DND-41 (cell line): ENCODE measurements at regions not wholly inside any gene's neighbourhood (a gene's known extent, or its start where the extent isn't known, plus 50 kb on each side); places are given as distances from the start of the nearest gene placed in this dataset.
A peak's percentile ranks its signal among the peaks of the same experiment; 100 is the strongest.
"Not testable (repeated sequence)": the region's sequence is repeated elsewhere in the genome, so short reads cannot be mapped to it uniquely, and the experiment has no call there.

Experiments
- ATAC-seq: fragments of 200-7000 bp; cut with Tn5 transposase; 3 replicates; pipeline ENCODE4 v1.9.1; 2021; ENCODE audit warnings: low read depth; ENCODE audit not compliant: insufficient read depth
- DNase-seq: peaks from one replicate; pipeline ENCODE4 v3.0.0-alpha.2; 2020
- H2AFZ ChIP-seq: 2 replicates; pipeline ENCODE4 v1.6.0; 2012; ENCODE audit warnings: low read depth, low read length
- H3K27ac ChIP-seq: 2 replicates; pipeline ENCODE4 v1.5.1; 2012; ENCODE audit warnings: low read length, inconsistent platforms
- H3K27me3 ChIP-seq: fragments of 200-600 bp; sonication (generic); 2 replicates; pipeline ENCODE4 v1.6.0; 2012; ENCODE audit warnings: low read length, mild to moderate bottlenecking, inconsistent platforms; ENCODE audit not compliant: insufficient read depth, poor library complexity
- H3K36me3 ChIP-seq: 2 replicates; pipeline ENCODE4 v1.5.1; 2012; ENCODE audit warnings: low read length, inconsistent platforms; ENCODE audit not compliant: insufficient read depth
- H3K4me1 ChIP-seq: 2 replicates; pipeline ENCODE4 v1.5.1; 2012; ENCODE audit warnings: mild to moderate bottlenecking, low read length; ENCODE audit not compliant: insufficient read depth
- H3K4me2 ChIP-seq: 2 replicates; pipeline ENCODE4 v1.6.0; 2012; ENCODE audit warnings: mild to moderate bottlenecking, moderate library complexity, low read length, inconsistent platforms; ENCODE audit not compliant: insufficient read depth
- H3K4me3 ChIP-seq, 2 experiments: fragments of 200-600 bp in 1 of 2; shearing (Covaris generic) in 1 of 2; 2 replicates each; pipeline ENCODE4 v1.5.1; 2012 to 2016; ENCODE audit warnings: inconsistent platforms in 2 of 2, low read length in 2 of 2, mild to moderate bottlenecking in 2 of 2, low read depth in 1 of 2, moderate library complexity in 1 of 2
- H3K79me2 ChIP-seq: 2 replicates; pipeline ENCODE4 v1.6.0; 2012; ENCODE audit warnings: low read length, inconsistent platforms; ENCODE audit not compliant: insufficient read depth
- H3K9ac ChIP-seq: 2 replicates; pipeline ENCODE4 v1.6.0; 2012; ENCODE audit warnings: low read depth, mild to moderate bottlenecking, inconsistent platforms, low read length, moderate library complexity
- H3K9me3 ChIP-seq: 2 replicates; pipeline ENCODE4 v1.5.1; 2012; ENCODE audit warnings: low read length, moderate library complexity, mild to moderate bottlenecking, inconsistent platforms; ENCODE audit not compliant: insufficient read depth, severe bottlenecking
- H4K20me1 ChIP-seq: 2 replicates; pipeline ENCODE4 v1.6.0; 2012; ENCODE audit warnings: low read length; ENCODE audit not compliant: insufficient read depth
- CTCF ChIP-seq: IDR thresholded peaks from 2 replicates; pipeline ENCODE4 v1.5.1; 2012; ENCODE audit warnings: borderline replicate concordance, low read length, moderate library complexity, mild to moderate bottlenecking; ENCODE audit not compliant: poor library complexity, severe bottlenecking; ENCODE audit errors: extremely low read depth

- not testable (repeated sequence) for H3K27me3 ChIP-seq, H3K9me3 ChIP-seq, H4K20me1 ChIP-seq
- Histone ChIP-seq H3K4me3 (peak overlapping the region; percentile 3 to 53; a peak in 3 of 4 replicates), H2AFZ (peak overlapping the region; percentile 42), H3K27ac (peak overlapping the region; percentile 93), H3K79me2 (peaks cover 15% of the 10 kb centered on the region), H3K9ac (peak overlapping the region; percentile 62), H3K4me1 (peaks cover 58% of the 10 kb centered on the region), H3K36me3 (peaks cover 29% of the 10 kb centered on the region), H3K4me2 (peak overlapping the region; percentile 65)
- ATAC-seq = peak; percentile 60
- peak; percentile 92 for TF ChIP-seq CTCF
- DNase-seq = peak; percentile 100
Measured at GRCh38 chr14:106348873-106349540, 822.6 kb downstream of the TMEM121 start.

GRCh38 chr14:106349678-106350457 is 823.5 kb downstream of the TMEM121 start:
- H3K9ac ChIP-seq = peak overlapping the region; percentile 62

GRCh38 chr14:106355007-106355791 is 828.8 kb downstream of the TMEM121 start:
- Histone ChIP-seq H3K4me3 (peak overlapping the region in 1 of 2 experiments; percentile 43; a peak in 2 of 4 replicates), H3K27ac (peak overlapping the region; percentile 94)
- peak; percentile 70 for DNase-seq

More at GRCh38 chr14:106349678-106350457, 823.5 kb downstream of the TMEM121 start:
- not testable (repeated sequence) for H4K20me1 ChIP-seq, H2AFZ ChIP-seq, H3K27me3 ChIP-seq, H3K9me3 ChIP-seq
- ATAC-seq (peak; percentile 58), DNase-seq (peak; percentile 80)
- peak overlapping the region; percentile 93 for H3K27ac ChIP-seq
- peaks cover 67% of the 10 kb centered on the region for H3K4me1 ChIP-seq
- H3K4me2 ChIP-seq = peak overlapping the region; percentile 65
- H3K79me2 ChIP-seq = peaks cover 18% of the 10 kb centered on the region
- H3K36me3 ChIP-seq = peaks cover 29% of the 10 kb centered on the region
- H3K4me3 ChIP-seq = peak overlapping the region in 1 of 2 experiments; percentile 53; a peak in 1 of 4 replicates

GRCh38 chr14:106355881-106356642 is 829.7 kb downstream of the TMEM121 start:
- Histone ChIP-seq H3K4me2 (peak overlapping the region; percentile 61), H3K4me3 (peak overlapping the region in 1 of 2 experiments; percentile 43; a peak in 2 of 4 replicates), H3K27ac (peak overlapping the region; percentile 94), H3K4me1 (peaks cover 77% of the 10 kb centered on the region), H3K79me2 (peaks cover 35% of the 10 kb centered on the region), H3K9ac (peak overlapping the region; percentile 74)
- not testable (repeated sequence) for H3K36me3 ChIP-seq, H3K27me3 ChIP-seq, H4K20me1 ChIP-seq, H3K9me3 ChIP-seq, H2AFZ ChIP-seq
- ATAC-seq (peak; percentile 70), DNase-seq (peak; percentile 91)

More at GRCh38 chr14:106355007-106355791, 828.8 kb downstream of the TMEM121 start:
- Histone ChIP-seq H3K4me2 (peak overlapping the region; percentile 61), H3K4me1 (peaks cover 80% of the 10 kb centered on the region), H3K79me2 (peaks cover 35% of the 10 kb centered on the region), H3K9ac (peak overlapping the region; percentile 74)
- not testable (repeated sequence) for H2AFZ ChIP-seq, H3K9me3 ChIP-seq, H3K36me3 ChIP-seq, H3K27me3 ChIP-seq, H4K20me1 ChIP-seq
- ATAC-seq = peak; percentile 21

GRCh38 chr14:106356643-106356930 is 830.2 kb downstream of the TMEM121 start:
- H4K20me1 ChIP-seq, H3K36me3 ChIP-seq, H3K27me3 ChIP-seq, H2AFZ ChIP-seq, H3K9me3 ChIP-seq: not testable (repeated sequence)
- Histone ChIP-seq H3K79me2 (peaks cover 35% of the 10 kb centered on the region), H3K4me2 (peak overlapping the region; percentile 61), H3K27ac (peak overlapping the region; percentile 94), H3K4me1 (peaks cover 77% of the 10 kb centered on the region), H3K9ac (peak overlapping the region; percentile 74), H3K4me3 (peak overlapping the region in 1 of 2 experiments; percentile 43; a peak in 1 of 4 replicates)
- peak; percentile 54 for ATAC-seq
- DNase-seq = peak; percentile 87
